GM12878 (cell line): ENCODE measurements at regions not wholly inside any gene's neighbourhood (a gene's known extent, or its start where the extent isn't known, plus 50 kb on each side); places are given as distances from the start of the nearest gene placed in this dataset.

ENCODE experiments used
- ATAC-seq: fragments of 200-7000 bp; cut with Tn5 transposase; 3 replicates; pipeline ENCODE4 v1.9.1; 2020; ENCODE audit warnings: mild to moderate bottlenecking, moderate library complexity
- BruUV-seq: library from RNA; stranded (reverse); fragments of 400-500 nt; replicated peaks from 2 replicates; lab custom pipeline; 2021; lab: Mats Ljungman, UMichigan
- CTCF ChIA-PET: fragments of 300-600 bp; sonication (Branson Sonifier 250); formaldehyde crosslinking; extraction: SDS; loops from one replicate; lab custom pipeline; 2021; ENCODE audit warnings: inconsistent platforms; lab: Yijun Ruan, JAX
- POLR2A ChIA-PET: fragments of 350-600 bp; formaldehyde crosslinking; extraction: SDS; loops from one replicate; lab custom pipeline; 2021; ENCODE audit warnings: inconsistent platforms; lab: Charles Lee
- RAD21 ChIA-PET: fragments of 300-600 bp; sonication (Branson Sonifier 250); formaldehyde crosslinking; loops from one replicate; lab custom pipeline; 2023; ENCODE audit warnings: antibody characterized with exemption; ENCODE audit not compliant: unreplicated experiment; lab: Charles Lee
- SMC1A ChIA-PET: fragments of 300-600 bp; sonication (Branson Sonifier 250); formaldehyde crosslinking; loops from one replicate; lab custom pipeline; 2023; ENCODE audit not compliant: unreplicated experiment, uncharacterized antibody; lab: Charles Lee
- DNase-seq: peaks from one replicate; pipeline ENCODE4 v3.0.0-alpha.2; 2011; ENCODE audit warnings: low read depth, low spot score
- FAIRE-seq: peaks from 3 replicates; lab custom pipeline; 2011; peaks lifted over from hg19 to GRCh38; lab: Jason Lieb, UNC
- H2AFZ ChIP-seq: 2 replicates; pipeline ENCODE4 v1.6.0; 2011; ENCODE audit warnings: low read depth, low read length, control low read depth; ENCODE audit not compliant: control insufficient read depth
- H3K27ac ChIP-seq: 2 replicates; pipeline ENCODE4 v1.5.1; 2011; ENCODE audit warnings: control low read depth; ENCODE audit not compliant: control insufficient read depth, insufficient read depth
- H3K27me3 ChIP-seq, 2 experiments: replicated peaks in 1 of 2; 2 replicates each; pipeline versions ENCODE4 v1.6.0 to v1.6.1; 2011; ENCODE audit warnings: low read length in 1 of 2; ENCODE audit not compliant: control insufficient read depth in 2 of 2, insufficient read depth in 2 of 2
- H3K36me3 ChIP-seq, 2 experiments: 2 replicates each; pipeline ENCODE4 v1.5.1; 2011; ENCODE audit warnings: low read length in 1 of 2; ENCODE audit not compliant: control insufficient read depth in 2 of 2, insufficient read depth in 2 of 2
- H3K4me1 ChIP-seq: 2 replicates; pipeline ENCODE4 v1.6.1; 2011; ENCODE audit warnings: mild to moderate bottlenecking, low read length, moderate library complexity, mixed read lengths; ENCODE audit not compliant: control insufficient read depth, insufficient read depth
- H3K4me2 ChIP-seq: 2 replicates; pipeline ENCODE4 v1.6.0; 2011; ENCODE audit warnings: control low read depth; ENCODE audit not compliant: control insufficient read depth, insufficient read depth
- H3K4me3 ChIP-seq: fragments of 200-600 bp; sonication (generic); 2 replicates; pipeline ENCODE4 v1.5.1; 2016
- H3K79me2 ChIP-seq: 2 replicates; pipeline ENCODE4 v1.6.0; 2011; ENCODE audit warnings: low read length; ENCODE audit not compliant: control insufficient read depth, insufficient read depth
- H3K9ac ChIP-seq: 2 replicates; pipeline ENCODE4 v1.8.0; 2011; ENCODE audit warnings: low read length, control low read depth, mixed read lengths; ENCODE audit not compliant: control insufficient read depth, insufficient read depth
- H3K9me3 ChIP-seq: replicated peaks from 3 replicates; pipeline ENCODE4 v1.5.1; 2011; ENCODE audit warnings: mild to moderate bottlenecking, low read length; ENCODE audit not compliant: control insufficient read depth, insufficient read depth
- H4K20me1 ChIP-seq: 2 replicates; pipeline ENCODE4 v1.6.0; 2011; ENCODE audit not compliant: control insufficient read depth, insufficient read depth
- CBX3 ChIP-seq: fragments of 200-600 bp; sonication (generic); IDR thresholded peaks from 2 replicates; pipeline ENCODE4 v1.6.1; 2016; ENCODE audit warnings: low read depth, borderline replicate concordance
- CHD1 ChIP-seq: IDR thresholded peaks from 2 replicates; pipeline ENCODE4 v1.6.1; 2012; ENCODE audit warnings: low read depth, low read length, improper control_type of control experiment
- EP300 ChIP-seq, 2 experiments: fragments of 150-350 bp in 1 of 2; IDR thresholded peaks; 2 replicates each; pipeline ENCODE4 v1.6.1; 2011 to 2012; ENCODE audit warnings: low read depth in 2 of 2, low read length in 2 of 2, borderline replicate concordance in 1 of 2, improper control_type of control experiment in 1 of 2, inconsistent platforms in 1 of 2; ENCODE audit not compliant: control insufficient read depth in 1 of 2
- FOXM1 ChIP-seq: IDR thresholded peaks from 2 replicates; pipeline ENCODE4 v1.6.1; 2012; ENCODE audit warnings: low read depth, mild to moderate bottlenecking, inconsistent platforms, low read length, moderate library complexity
- JUND ChIP-seq: IDR thresholded peaks from 2 replicates; pipeline ENCODE4 v1.6.1; 2012; ENCODE audit warnings: low read depth, mild to moderate bottlenecking, low read length, improper control_type of control experiment, moderate library complexity
- RFX5 ChIP-seq: IDR thresholded peaks from 2 replicates; pipeline ENCODE4 v1.6.1; 2011; ENCODE audit warnings: low read depth, low read length, improper control_type of control experiment
- RUNX3 ChIP-seq: IDR thresholded peaks from 2 replicates; pipeline ENCODE4 v1.6.1; 2012; ENCODE audit warnings: low read length, inconsistent platforms
- ZBTB33 ChIP-seq: fragments of 450-650 bp; IDR thresholded peaks from 2 replicates; pipeline ENCODE4 v1.6.1; 2017; ENCODE audit warnings: mild to moderate bottlenecking
- ZZZ3 ChIP-seq: IDR thresholded peaks from 2 replicates; pipeline ENCODE4 v1.6.1; 2011; ENCODE audit warnings: low read depth; ENCODE audit not compliant: control insufficient read depth, insufficient read length
- WGBS: methylation state at CpG from one replicate; pipeline ENCODE4 v1.1.6; 2016; ENCODE audit warnings: low lambda C conversion rate; ENCODE audit not compliant: insufficient replicate concordance, insufficient coverage; ENCODE audit errors: missing lambda C conversion rate; 5-methylcytosine and 5-hydroxymethylcytosine counted together
- in situ Hi-C: fragments of 300-500 bp; cut with MboI; formaldehyde crosslinking; loops from 9 replicates; pipeline ENCODE4 v1.14.3; 2018; ENCODE audit warnings: mixed read lengths
- intact Hi-C: fragments of 100-400 bp; cut with micrococcal nuclease; formaldehyde crosslinking; loops from one replicate; pipeline ENCODE4 v1.14.2; 2022; ENCODE audit not compliant: unreplicated experiment
- TF ChIP-seq, protein P1 (sequence below): fragments of 450-650 bp; formaldehyde crosslinking; IDR thresholded peaks from 2 replicates; pipeline ENCODE4 v1.4.0; 2020; ENCODE audit warnings: mild to moderate bottlenecking, moderate library complexity

GRCh38 chr10:43756341-43756740 is 107.7 kb upstream of the ZNF32 start:
- no peak overlapping the region for H3K4me2 ChIP-seq
- RAD21 ChIA-PET, result no interaction called here
- TF ChIP-seq EP300 (IDR thresholded peaks at IDR 0.05; ENCODE audit: borderline replicate concordance in 1 of 2, control insufficient read depth in 1 of 2, low read depth in 2 of 2, low read length in 2 of 2), result no peak
- no peak for TF ChIP-seq ZZZ3
- no peak for TF ChIP-seq RUNX3
- TF ChIP-seq, all 136 proteins: peak for 0
- BruUV-seq, result no TSS peak
- H3K36me3 ChIP-seq, result no peaks in the 10 kb centered on the region
- no peak for ATAC-seq
- WGBS, result 34% methylated on average over 3 of the region's 3 CpGs
- ChIA-PET POLR2A (no interaction called here), CTCF (no interaction called here), SMC1A (no interaction called here)
- DNase-seq, result no peak
- intact Hi-C loops (no loop called here), in situ Hi-C loops (loop anchor here (25.0 kb wide), 1 partner anchor 106 kb away; no protein-coding TSS in a partner anchor)
- no peak overlapping the region for H3K9ac ChIP-seq
- H3K27ac ChIP-seq, result no peak overlapping the region
- H2AFZ ChIP-seq, result no peak overlapping the region
- no peak overlapping the region for H3K4me3 ChIP-seq
- no peaks in the 10 kb centered on the region for H3K27me3 ChIP-seq
- no peaks in the 10 kb centered on the region for H3K9me3 ChIP-seq
- no peaks in the 10 kb centered on the region for H3K4me1 ChIP-seq
- no peak for FAIRE-seq
- H4K20me1 ChIP-seq, result no peaks in the 10 kb centered on the region
- H3K79me2 ChIP-seq, result no peaks in the 10 kb centered on the region

DNA sequence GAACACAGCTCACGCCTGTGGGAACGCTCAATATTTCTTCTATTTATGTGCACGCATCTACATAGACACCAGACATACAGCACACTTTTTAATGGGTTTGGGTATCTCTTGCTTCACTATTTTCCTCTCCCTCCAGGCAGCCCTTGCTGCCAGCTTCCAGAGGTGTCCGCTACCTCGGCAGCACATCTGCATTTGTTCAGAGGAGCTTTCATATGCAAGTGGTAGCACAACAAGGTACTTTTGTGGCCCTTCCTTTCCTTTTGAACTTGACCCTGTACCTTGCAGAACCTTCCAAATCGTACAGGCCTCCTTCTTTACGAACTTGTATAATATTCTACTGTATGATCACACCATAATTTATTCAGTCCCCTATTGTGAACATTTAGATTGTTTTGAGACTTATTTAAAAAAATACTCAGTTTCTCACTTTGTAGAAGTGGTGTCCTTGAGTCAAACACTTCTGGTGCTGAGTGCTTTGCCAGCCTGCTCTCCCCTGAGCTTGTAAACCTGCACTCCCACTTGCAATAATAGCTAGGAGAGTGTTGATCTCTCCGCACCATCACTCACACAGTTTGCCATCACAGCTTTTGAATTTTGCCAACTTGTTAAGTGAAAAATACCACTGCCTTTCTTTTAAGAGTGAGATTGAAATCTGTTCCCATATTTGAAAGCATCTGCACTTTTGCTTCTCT is 106.0 kb upstream of the ZNF32 start:
- H3K27me3 ChIP-seq, result no peaks in the 10 kb centered on the region
- no peak overlapping the region for H3K4me2 ChIP-seq
- intact Hi-C loops (no loop called here), in situ Hi-C loops (loop anchor here (25.0 kb wide), 1 partner anchor 108 kb away; no protein-coding TSS in a partner anchor)
- CTCF ChIA-PET, result interaction anchor here (0.6 kb wide), 1 partner anchor 28 kb away, joined by 3 read pairs; no protein-coding TSS in a partner anchor
- no peaks in the 10 kb centered on the region for H3K9me3 ChIP-seq
- H3K79me2 ChIP-seq, result no peaks in the 10 kb centered on the region
- no peak overlapping the region for H3K27ac ChIP-seq
- H3K9ac ChIP-seq, result no peak overlapping the region
- FAIRE-seq, result no peak
- no peaks in the 10 kb centered on the region for H4K20me1 ChIP-seq
- RAD21 ChIA-PET, result no interaction called here
- no peak overlapping the region for H3K4me3 ChIP-seq
- SMC1A ChIA-PET, result no interaction called here
- H3K4me1 ChIP-seq, result no peaks in the 10 kb centered on the region
- WGBS, result 57% methylated on average over 8 of the region's 8 CpGs
- H2AFZ ChIP-seq, result no peak overlapping the region
- no peak for DNase-seq
- ATAC-seq, result no peak
- H3K36me3 ChIP-seq, result no peaks in the 10 kb centered on the region
- POLR2A ChIA-PET, result interaction anchor here (0.6 kb wide), 1 partner anchor 242 kb away, joined by 3 read pairs; no protein-coding TSS in a partner anchor
- BruUV-seq, result no TSS peak
- TF ChIP-seq RFX5 (no peak), JUND (no peak), CHD1 (no peak), CBX3 (no peak), FOXM1 (no peak), ZBTB33 (no peak)
- TF ChIP-seq, protein P1, sequence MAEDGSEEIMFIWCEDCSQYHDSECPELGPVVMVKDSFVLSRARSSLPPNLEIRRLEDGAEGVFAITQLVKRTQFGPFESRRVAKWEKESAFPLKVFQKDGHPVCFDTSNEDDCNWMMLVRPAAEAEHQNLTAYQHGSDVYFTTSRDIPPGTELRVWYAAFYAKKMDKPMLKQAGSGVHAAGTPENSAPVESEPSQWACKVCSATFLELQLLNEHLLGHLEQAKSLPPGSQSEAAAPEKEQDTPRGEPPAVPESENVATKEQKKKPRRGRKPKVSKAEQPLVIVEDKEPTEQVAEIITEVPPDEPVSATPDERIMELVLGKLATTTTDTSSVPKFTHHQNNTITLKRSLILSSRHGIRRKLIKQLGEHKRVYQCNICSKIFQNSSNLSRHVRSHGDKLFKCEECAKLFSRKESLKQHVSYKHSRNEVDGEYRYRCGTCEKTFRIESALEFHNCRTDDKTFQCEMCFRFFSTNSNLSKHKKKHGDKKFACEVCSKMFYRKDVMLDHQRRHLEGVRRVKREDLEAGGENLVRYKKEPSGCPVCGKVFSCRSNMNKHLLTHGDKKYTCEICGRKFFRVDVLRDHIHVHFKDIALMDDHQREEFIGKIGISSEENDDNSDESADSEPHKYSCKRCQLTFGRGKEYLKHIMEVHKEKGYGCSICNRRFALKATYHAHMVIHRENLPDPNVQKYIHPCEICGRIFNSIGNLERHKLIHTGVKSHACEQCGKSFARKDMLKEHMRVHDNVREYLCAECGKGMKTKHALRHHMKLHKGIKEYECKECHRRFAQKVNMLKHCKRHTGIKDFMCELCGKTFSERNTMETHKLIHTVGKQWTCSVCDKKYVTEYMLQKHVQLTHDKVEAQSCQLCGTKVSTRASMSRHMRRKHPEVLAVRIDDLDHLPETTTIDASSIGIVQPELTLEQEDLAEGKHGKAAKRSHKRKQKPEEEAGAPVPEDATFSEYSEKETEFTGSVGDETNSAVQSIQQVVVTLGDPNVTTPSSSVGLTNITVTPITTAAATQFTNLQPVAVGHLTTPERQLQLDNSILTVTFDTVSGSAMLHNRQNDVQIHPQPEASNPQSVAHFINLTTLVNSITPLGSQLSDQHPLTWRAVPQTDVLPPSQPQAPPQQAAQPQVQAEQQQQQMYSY (CRISPR knock-in tag), result no peak
